Dedifferentiated amniotic fluid mesenchymal stem cell (primary cell): ENCODE measurements at regions not wholly inside any gene's neighbourhood (a gene's known extent, or its start where the extent isn't known, plus 50 kb on each side); places are given as distances from the start of the nearest gene placed in this dataset.

Source experiments
- DNase-seq: peaks from one replicate; pipeline ENCODE4 v3.0.0-alpha.2; 2016; ENCODE audit errors: extremely low spot score

DNA sequence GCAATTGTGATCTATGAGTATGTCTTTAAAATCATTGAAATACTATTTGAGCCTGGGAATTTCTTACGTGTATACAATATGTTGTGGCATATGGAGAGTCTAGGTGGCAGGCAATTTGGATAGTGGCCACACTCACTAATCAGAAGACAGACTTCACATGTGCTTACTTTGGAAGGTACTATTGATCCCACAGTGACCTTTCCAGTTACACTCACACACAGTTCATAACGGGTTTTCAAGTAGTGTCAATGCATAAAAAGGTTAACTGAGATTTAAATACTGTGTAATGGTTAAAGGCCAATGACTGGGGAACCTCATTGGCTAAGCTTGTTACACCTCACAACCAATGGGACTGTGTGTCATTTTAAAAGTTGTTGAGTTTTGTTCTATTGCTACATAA lies 783.2 kb downstream of the RPA4 start:
- no peak for DNase-seq

DNA sequence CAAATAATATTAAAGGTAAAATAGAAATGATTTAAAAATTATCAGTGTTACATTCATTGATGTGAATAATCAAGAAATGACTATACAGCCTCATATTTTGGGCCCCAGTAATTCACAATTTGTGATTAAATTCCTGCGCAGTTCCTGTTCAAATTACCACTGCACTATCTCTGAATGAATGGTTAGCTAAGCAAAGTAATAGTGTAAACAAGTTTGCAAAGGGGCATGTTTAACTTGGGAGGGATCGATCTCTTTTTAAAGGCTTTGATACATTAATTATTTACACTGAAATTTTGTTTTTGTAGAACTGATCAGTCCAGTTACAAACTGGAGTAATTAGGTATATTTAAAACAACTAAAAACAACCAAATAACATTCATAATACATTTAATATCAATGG lies 784.4 kb downstream of the RPA4 start:
- DNase-seq, result no peak

DNA sequence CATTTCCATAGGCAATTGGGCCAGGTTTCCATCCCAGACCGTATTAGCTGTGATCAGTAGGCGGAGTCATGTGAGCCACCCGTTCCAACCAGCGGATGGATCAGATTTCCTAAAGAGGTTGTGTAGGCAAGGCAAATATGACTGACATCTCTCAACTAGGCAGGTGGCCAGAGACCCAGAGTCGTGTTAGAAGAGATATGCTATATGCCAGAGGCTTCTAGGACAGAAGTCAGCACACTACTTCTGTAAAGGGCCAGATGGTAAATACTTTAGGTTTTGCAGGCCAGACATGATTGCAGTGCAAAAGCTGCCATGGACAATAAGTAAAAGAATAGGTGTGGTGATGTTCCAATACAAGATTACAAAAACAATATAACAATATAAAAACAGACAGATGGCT lies 788.4 kb downstream of the RPA4 start:
- no peak for DNase-seq

DNA sequence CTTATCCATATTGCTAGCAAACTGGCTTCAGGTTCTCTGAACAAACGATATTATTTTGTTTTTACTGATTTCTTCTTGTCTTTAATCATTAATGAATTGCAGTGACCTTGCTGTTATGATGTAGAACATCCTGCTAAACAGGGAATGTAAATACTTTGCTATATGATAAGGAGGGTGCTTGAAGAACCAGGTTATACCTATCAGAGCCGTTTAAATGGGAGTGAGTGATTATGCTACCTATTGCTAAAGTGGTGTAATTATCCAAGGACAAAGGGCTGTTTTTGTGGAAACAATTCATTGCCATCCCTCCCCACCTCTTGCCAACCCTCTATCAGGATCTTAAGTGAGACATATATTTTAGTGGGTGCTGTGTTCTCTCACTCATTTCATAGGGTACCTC lies 788.9 kb downstream of the RPA4 start:
- no peak for DNase-seq

DNA sequence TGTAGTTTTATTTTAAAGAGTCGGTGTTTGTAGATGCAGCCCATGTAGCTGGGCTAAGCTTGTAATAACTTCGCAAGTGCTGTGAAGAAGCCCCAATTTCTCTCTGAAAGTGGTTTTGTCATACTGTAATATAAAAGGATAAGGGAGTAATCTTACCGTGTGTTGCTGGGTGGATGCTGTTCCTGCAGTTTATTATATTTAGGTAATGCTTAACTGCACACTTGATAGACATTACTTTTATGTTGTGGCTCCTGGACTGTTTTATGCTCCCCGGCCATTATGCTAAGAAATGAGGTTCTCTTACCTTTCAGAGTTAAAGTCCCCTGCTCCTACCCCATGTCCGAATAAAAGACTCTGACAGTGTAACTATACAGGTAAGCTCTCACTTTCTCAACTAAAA lies 789.4 kb downstream of the RPA4 start:
- no peak for DNase-seq

DNA sequence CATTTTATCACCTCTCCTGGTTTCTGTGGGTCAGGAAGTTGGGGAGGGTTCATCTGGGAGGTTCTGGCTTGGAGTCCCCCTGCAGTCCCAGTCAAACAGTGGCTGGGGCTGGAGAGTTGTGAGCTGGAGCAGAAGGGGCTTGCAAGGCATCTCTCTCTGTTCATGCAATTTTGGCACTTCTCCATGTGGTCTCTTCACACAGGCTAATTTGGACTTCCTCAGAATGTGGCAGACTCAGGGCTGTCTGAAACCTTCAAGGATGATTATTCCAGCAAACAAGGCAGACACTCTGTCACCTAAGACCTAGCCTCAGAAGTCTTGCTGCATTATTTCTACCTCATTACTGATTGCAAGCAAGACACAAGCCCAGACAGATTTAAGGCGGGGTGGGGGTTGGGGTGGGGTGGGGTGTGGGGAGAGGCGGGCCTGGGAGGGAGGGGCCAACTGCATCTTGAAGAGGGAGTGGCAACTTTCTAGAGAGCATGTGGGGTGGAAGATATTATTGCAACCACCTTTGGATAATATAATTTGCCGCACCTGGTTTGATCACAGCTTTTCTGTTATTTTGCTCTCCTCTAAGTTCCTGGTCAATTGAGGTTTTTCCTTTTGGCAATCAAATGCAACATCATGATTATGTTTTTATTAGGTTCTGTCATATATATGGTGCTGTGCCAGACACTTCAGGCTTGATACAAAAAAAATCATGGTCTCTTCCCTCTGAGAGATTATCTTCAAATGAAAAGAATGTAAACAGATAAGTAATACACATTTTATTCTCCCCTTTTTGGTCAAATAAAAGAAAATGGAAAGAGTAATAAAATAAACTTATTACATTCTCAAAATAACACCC lies 799.5 kb downstream of the RPA4 start:
- DNase-seq, result no peak

DNA sequence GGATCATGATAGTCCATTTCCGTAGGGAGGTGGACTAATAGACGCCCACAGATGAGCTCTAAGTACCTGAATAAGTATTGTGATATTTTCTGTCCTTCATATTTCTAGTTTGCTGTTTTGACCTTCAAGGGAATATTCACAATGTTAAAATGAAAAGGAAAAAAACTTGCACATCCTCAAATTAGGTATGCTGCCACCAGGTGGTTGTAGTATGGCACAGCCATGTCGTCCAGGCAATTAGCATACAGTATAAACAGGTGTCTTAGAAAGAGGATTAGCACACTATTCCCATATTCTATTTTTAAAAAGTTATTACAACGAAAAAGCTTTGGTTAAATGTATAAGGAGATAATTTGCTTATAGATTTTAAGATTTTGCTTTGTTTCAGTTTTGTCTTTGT lies 802.0 kb downstream of the RPA4 start:
- DNase-seq, result peak; percentile 15

DNA sequence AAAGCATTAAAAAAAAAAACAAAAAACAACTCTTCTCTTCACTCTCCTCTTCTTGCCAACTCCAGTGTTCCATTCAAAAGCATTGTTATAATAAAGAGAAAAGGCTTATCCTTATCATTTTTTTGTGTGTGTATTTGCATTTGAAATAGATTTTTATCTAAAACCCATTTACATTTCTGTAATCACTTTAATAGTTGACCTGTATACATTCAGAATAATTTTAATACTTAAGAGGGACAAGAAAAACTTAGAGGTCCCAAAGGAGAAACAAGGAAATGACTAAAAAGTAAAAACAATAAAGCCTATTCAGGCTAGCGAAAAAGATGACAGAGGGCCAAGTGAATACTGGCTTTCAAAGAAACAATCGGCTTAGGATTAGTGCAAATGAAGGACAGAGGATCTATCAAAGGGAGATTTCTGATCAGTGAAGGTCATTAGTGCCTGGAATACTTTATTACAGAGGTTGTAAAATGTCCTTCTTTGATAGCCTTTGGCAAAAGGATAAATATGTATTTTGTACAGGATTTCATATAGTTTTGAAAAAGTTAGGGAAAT lies 808.3 kb downstream of the RPA4 start:
- no peak for DNase-seq

DNA sequence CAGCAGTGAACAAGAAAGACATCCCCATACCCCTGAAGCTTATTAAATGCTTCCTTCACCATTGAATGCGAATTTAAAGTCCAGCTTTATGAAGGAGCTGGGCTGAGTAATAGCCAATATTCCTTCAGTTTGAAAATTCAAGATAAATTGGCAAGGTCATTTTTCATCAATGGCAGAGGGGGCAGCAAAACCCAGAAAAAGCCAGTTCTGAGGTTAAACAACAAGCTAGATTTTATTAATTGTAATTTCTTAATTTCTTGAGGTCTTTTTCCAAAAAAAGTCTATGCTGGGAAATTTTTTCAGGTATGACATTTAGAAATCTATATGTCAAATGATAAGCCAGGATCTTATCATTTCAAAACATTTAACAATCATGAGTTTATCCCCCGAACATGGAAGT lies 808.9 kb downstream of the RPA4 start:
- no peak for DNase-seq

DNA sequence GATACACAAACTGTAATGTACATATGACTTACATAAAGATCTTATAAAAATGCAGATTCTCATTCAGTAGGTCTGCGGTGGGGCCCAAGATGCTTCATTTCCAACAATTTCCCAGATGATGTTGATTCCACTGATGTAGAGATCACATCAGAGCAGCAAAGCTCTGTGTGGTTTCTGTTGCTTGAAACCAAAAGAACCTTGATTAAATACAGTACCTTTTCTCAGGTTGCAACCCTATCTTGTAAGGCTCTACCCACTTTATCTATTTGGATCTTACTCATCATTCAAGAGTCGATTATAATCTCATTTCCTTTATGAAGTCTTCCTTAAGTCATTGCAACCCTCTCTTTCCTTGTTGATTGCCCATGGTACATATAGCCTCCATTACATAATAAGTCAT lies 816.8 kb downstream of the RPA4 start:
- DNase-seq, result no peak

DNA sequence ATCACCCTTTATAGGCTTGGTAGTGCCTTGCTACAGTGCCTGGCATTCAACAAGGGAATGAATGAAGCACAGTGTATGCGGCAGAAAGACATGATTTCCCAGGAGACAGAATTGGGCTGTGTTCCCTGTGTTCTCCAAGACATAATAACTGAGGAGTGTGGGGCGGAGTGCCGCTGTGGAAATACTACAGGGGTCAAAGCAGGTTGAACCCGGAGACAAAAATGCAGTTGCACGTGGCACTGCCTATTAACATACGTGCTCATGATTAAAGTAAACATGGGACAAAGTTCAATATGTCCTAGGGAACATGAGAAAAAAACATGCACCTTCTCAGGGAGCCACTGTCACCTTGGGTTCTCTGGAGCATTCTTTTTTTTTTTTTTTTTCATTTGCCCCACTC lies 820.8 kb downstream of the RPA4 start:
- no peak for DNase-seq

DNA sequence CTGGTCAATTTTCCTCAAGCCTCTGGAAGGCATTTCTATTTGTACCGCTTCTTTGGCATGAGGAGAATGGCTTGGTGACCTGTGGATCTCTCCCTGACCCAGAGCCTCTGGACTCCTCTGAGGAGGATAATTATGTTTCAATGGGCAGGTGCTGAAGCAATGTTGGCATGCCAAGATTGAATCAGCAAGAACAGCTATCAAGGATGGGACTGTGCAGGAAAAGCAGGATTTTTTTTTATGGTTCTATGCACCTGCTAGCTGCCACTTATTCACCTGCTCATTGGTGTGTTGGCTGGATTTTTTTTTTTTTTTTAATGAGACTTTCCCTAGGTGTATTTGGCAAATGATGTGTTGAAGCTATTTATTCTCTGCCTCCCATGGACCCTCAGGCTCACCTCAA lies 821.2 kb downstream of the RPA4 start:
- no peak for DNase-seq

DNA sequence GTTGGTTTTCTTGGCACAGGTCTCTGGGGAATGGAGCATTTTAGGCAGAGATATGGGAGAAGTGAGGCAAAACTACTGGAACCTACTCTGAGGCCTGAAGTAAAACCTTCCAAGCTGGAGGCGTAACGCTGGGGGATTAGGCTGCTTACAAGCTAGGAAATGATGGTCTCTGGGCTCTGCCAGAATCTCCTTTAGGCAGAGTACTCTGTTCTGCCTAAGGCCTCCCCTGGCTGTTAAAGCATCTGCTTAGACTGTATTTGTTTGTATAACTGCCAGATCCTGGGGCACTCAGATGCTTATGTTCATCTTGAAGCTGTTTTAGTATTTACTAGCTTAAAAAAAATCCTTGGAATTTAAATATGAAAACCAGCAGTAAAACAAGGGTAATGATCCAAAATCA lies 822.2 kb downstream of the RPA4 start:
- peak; percentile 40 for DNase-seq

DNA sequence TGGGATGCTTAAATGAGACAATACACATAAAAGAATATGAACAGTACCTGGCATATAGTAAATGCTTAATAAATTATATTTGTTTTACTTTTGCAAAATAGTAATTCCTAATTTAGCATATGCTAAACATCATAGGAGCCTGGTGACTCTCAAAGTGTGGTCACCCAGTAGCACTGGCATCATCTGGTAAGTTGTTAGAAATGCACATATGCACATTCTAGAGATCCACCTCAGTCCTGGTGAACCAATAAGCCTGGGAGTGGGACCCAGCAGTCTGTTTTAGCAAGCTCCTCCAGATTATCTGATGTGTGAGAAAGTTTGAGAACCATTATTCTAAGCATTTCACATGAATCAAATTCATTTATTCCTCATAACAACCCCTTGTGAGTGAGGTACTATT lies 830.4 kb downstream of the RPA4 start:
- no peak for DNase-seq

DNA sequence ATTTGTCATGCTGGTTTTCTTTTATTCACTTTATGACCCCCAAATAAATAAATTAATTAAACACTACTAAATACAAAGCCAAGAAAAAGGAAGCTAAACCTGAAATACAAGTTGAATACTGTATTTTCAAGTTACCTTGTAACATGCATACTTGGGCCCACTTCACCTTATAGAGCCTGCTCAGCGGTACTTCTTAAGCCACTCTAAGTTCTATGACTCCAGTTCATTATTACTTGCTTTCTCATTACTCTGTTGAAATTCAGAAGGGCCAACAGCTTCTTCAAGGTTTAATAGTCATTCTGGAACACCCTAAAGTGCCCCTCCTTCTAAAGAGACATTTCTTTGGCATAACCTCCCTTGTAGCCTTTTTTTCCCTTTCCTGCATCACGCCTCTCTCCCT lies 844.5 kb downstream of the RPA4 start:
- no peak for DNase-seq

DNA sequence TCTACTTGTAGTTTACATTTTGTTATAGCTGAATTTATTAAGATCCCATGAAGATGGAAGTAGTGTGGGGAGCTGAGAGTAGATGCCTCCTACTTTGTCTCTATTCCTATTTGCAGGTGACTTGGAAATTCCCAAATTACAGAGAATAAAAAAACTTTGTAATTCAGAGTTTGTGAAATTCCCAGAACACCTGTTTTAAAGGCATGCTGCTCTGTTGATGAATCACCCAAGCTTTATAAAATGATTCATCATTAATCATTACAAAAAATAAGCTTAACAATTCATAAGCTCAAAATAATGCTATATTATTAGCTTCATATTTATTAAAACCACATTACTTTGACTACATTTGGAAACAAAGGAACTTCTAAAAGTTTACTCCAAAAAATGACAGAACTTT lies 856.3 kb downstream of the RPA4 start:
- DNase-seq, result no peak

DNA sequence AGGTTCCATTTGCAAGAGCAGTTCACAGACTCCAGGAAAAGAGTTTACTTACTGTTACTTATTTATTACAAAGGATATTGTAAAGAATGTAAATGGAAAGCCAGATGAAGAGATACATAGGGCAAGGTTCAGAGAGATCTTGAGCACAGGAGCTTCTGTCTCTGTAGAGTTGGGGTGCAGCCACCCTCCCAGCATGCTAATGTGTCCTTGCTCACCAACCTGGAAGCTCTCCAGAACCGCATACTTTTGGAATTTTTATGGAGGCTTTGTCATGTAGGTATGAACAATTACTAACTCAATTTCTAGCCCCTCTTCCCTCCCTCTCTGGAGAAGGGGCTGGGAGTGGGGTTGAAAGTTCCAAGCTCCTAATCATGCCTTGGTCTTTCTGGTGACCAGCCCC lies 857.2 kb downstream of the RPA4 start:
- no peak for DNase-seq

DNA sequence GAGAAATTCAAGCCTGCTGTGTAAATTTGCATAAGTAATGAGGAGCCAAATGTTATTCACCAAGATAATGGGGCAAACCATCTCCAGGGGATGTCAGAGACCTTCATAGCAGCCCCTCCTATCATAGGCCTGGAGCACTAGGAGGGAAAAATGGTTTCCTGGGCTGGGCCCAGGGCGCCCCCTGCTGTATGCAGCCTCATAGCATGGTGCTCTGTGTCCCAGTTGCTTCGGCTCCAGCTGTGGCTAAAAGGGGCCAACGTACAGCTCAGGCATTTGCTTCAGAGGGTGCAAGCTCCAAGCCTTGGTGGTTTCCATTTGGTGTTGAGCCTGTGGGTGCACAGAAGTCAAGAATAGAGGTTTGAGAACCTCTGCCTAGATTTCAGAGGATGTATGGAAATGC lies 859.3 kb downstream of the RPA4 start:
- DNase-seq, result no peak

DNA sequence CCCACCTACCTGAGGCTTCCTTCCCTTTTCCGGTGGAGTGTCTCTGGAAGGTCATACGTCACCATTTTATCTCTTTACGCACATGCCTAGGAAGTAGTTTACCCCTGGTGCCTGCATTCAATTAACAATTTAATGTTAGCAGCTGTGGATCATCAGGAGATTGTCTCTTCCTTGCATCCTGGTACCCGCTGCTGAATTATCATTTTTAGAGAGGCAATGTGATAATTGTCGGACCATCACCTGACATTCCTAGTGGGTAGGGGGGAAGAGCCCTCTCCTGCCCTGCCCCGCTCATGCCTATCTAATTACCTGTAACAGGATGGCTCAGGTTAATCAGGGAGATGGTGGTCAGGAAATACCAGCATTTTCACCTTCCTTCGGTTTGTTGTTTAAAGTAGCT lies 863.6 kb downstream of the RPA4 start:
- no peak for DNase-seq

DNA sequence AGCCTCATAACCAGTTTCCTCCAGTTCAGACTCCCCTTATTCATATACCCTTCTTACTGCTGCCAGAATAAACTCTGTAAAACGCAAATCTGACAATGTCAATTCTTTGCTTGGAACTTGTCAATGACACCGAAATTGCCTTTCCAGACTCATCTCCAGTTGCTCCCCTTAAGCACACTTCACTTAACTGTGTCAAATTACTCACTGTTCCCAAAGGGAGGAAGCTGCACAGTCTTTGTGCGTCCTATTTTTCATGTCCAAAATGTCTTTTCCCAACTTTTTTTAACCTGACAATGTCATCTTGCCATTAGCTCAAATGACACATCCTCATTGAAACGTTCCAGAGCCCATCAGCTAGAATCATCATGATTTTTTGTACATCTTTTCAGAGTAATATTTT lies 867.3 kb downstream of the RPA4 start:
- DNase-seq, result no peak

DNA sequence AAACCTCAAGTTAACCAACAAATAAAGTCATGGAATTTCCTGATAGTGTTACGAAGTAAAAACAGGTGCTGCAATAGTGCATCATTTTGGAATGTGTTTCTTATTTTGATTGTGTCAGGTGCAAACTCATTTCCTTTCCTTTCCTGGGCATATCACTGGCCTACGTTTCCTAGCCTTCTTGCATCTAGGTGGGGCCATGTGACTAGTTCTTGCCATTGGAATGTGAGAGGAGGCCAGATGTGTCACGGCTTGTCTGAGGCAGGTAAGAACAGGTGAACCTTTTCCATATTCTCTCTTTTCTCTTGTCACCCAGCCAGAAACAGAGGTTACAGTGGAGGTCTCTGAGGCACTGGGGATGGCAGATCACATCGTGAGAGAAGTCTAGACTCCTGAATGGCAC lies 868.0 kb downstream of the RPA4 start:
- no peak for DNase-seq

DNA sequence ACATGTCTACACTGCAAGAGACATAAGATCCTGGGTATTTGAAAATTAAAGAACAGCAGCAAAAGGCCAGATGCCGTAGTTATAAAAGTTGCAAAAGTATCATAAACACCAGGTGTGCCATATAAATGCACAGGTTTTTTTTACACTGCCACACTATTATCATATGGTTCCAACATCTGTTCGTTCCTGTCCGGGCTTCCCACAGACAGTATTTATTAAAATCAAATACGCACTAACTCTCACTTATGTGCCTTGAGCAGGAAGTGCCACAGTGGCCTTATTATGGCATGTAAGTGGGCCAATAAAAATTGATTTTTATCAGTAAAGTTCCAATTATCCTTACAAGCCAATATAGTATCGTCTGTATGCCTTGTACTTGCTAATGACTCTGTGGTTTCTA lies 873.2 kb downstream of the RPA4 start:
- DNase-seq, result no peak

DNA sequence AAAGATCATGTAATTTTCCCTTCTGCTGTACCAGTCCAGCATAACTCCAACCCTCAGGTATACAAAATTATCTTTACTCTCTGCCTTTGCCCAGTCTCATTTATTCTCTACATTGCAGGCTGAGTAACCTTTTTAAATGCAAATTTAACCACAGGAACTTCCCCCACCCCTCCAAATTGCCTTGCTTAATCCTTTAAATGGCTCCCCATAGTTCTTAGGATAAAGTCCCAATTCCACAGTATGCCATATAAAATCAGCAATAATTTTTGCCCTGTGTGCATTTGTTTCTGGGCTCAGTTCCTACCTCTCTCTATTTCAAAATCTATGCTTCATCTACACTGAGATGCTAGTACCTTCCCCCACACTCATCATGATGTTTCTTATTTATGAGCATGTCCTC lies 879.7 kb downstream of the RPA4 start:
- no peak for DNase-seq

DNA sequence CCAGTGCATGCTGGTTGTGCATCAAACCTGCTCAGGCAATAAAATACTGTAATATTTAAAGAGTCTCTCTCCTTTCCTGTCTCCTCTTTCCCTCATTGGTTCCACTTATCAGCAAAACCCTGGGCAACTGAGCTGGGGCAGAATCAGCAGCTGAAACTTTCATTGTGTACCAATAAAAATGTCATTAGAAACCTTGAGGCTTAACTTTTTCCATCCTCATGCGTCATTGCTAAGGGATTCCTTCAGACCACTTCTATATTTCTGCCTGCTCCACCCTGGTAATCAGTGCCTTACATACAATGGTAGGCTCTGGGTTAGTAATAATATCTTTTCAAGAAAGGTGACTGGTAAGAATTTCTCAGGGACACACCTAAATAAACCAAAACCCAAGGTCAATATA lies 880.3 kb downstream of the RPA4 start:
- DNase-seq, result no peak
